ENCODE measurements at regions not wholly inside any gene's neighbourhood (a gene's known extent, or its start where the extent isn't known, plus 50 kb on each side); places are given as distances from the start of the nearest gene placed in this dataset.
"Not testable (repeated sequence)": the region's sequence is repeated elsewhere in the genome, so short reads cannot be mapped to it uniquely, and the experiment has no call there.

DNA sequence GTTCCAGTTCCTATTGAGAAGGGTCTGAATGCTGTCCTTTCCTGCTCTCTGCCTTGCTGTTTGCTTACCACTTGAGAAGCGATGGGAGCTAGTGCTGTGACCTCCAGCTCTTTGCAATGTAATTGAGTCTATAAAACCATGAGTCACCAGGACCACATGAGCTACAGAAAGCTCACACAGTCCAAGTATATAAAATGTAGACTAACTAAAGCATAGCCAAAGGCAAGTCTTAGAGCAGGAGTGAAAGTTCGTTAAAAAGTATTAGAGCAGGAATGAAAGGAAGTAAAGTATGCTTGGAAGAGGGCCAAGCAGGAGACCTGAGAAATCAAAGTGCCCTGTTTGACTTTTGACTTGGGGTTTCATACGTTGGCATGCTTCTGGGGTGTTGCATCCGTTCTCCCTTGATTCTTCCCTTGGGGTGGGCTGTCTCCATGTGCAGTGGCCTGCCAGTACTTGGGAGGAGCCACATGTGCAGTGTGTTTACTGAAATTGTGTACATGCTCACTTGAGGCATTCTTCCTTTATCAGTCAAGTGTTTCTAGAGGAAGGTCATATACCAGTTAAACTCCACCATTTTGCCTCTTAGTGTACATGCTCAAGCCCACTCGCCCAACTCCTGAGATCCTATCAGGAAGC is 71.3 kb upstream of the KIT start:
- H3K27me3 ChIP-seq (replicated peaks in 2 of 5; ENCODE audit: control insufficient read depth in 4 of 5, insufficient read depth in 5 of 5, low read length in 4 of 5), result no peaks in the 10 kb centered on the region
- no peak for DNase-seq
- POLR2A ChIA-PET, result no interaction called here
- peaks cover 0 to 2% (median 0%) of the 10 kb centered on the region in 5 experiments for H3K9me3 ChIP-seq (ENCODE audit: control extremely low read depth in 1 of 5, control insufficient read depth in 4 of 5, insufficient read depth in 2 of 5, low read depth in 1 of 5, low read length in 4 of 5)
- no peaks in the 10 kb centered on the region for H3K36me3 ChIP-seq (ENCODE audit: control insufficient read depth in 4 of 4, insufficient read depth in 4 of 4, low read length in 3 of 4)
- 100% methylated on average over 5 of the region's 5 CpGs for WGBS (ENCODE audit: insufficient coverage)
- no peaks in the 10 kb centered on the region for H3K4me1 ChIP-seq (ENCODE audit: control extremely low read depth in 1 of 4, control insufficient read depth in 4 of 4, insufficient read depth in 4 of 4, low read length in 3 of 4)
- no peak overlapping the region for H3K27ac ChIP-seq (ENCODE audit: insufficient read depth in 1 of 2, low read depth in 1 of 2, low read length in 2 of 2, poor library complexity in 1 of 2, severe bottlenecking in 2 of 2)
- CTCF ChIA-PET, result no interaction called here
- H3K4me3 ChIP-seq (ENCODE audit: control insufficient read depth in 1 of 7, extremely low read depth in 1 of 7, insufficient read depth in 4 of 7, low read depth in 2 of 7, low read length in 6 of 7), result no peak overlapping the region

DNA sequence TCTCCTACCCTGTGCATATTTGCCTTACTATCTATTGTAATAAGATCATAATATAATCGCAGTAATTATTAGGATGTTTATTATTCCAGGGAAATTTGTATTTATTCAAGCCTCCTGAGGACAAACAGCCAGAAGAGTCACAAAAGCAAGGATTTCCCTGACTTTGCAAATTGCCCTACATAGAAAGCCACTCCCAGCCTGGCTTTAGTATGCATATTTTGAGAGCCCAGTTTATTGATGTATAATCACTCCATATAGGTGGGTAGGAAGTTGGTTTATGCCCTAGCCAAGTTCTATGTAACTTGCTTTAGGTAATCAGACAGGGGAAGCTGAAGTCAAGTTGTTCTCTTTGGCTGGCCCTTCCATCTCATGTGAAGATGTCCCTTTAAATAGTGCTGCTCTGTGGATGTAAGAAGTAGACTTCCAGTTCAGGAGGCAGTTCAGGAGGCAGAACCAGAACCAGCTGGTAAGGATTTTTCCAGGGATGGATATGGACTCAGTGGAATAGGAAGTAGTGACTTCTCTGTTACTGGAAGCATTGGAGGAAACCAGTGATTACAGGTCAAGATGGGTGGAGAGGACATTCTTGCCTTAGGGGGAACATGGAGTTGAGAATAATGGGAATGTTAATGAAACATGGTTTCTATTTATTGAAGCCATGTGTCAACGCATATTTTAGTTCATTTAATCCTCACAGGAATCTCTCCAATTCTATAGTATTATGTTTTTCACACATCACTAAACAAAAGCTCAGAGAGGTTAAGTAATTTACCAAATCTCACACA is 70.5 kb upstream of the KIT start:
- Histone ChIP-seq H3K9me3 (ENCODE audit: control extremely low read depth in 1 of 5, control insufficient read depth in 4 of 5, insufficient read depth in 2 of 5, low read depth in 1 of 5, low read length in 4 of 5) (peaks cover 0 to 2% (median 0%) of the 10 kb centered on the region in 5 experiments), H3K27ac (ENCODE audit: insufficient read depth in 1 of 2, low read depth in 1 of 2, low read length in 2 of 2, poor library complexity in 1 of 2, severe bottlenecking in 2 of 2) (no peak overlapping the region), H3K27me3 (replicated peaks in 2 of 5; ENCODE audit: control insufficient read depth in 4 of 5, insufficient read depth in 5 of 5, low read length in 4 of 5) (no peaks in the 10 kb centered on the region), H3K36me3 (ENCODE audit: control insufficient read depth in 4 of 4, insufficient read depth in 4 of 4, low read length in 3 of 4) (no peaks in the 10 kb centered on the region), H3K4me3 (ENCODE audit: control insufficient read depth in 1 of 7, extremely low read depth in 1 of 7, insufficient read depth in 4 of 7, low read depth in 2 of 7, low read length in 6 of 7) (no peak overlapping the region), H3K4me1 (ENCODE audit: control extremely low read depth in 1 of 4, control insufficient read depth in 4 of 4, insufficient read depth in 4 of 4, low read length in 3 of 4) (no peaks in the 10 kb centered on the region)
- no peak for DNase-seq
- ChIA-PET CTCF (interaction anchor here (1.6 kb wide), 1 partner anchor 16 kb away, joined by 4 read pairs; no protein-coding TSS in a partner anchor), POLR2A (no interaction called here)
- no CpG with 5 or more reads among the region's 2 CpGs for WGBS (ENCODE audit: insufficient coverage)

DNA sequence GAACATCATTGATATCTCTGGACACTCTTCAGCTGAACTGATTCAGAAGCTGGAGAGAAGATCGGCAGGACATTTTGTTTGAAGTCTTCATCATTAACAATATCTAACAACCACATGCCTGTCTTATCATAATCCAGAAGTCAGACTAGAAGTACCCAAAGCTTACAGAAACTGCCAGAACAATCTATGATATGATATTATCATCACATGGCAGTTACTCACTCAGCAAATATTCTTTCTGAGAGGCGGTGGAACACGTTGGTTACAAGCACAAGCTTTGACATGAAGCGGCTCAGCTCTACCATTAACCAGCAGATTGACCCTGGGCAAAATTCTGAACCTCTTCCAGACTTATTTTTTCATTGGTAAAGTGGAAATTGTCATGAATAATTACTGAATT is 69.4 kb upstream of the KIT start:
- H3K4me1 ChIP-seq (ENCODE audit: control extremely low read depth in 1 of 4, control insufficient read depth in 4 of 4, insufficient read depth in 4 of 4, low read length in 3 of 4), result no peaks in the 10 kb centered on the region
- ChIA-PET CTCF (interaction anchor here (1.6 kb wide), 1 partner anchor 15 kb away, joined by 4 read pairs; no protein-coding TSS in a partner anchor), POLR2A (no interaction called here)
- no peak overlapping the region for H3K27ac ChIP-seq (ENCODE audit: insufficient read depth in 1 of 2, low read depth in 1 of 2, low read length in 2 of 2, poor library complexity in 1 of 2, severe bottlenecking in 2 of 2)
- DNase-seq, result peak in 1 of 3 donors; percentile 34
- 76% methylated on average over 3 of the region's 4 CpGs for WGBS (ENCODE audit: insufficient coverage)
- peaks cover 0 to 2% (median 0%) of the 10 kb centered on the region in 5 experiments for H3K9me3 ChIP-seq (ENCODE audit: control extremely low read depth in 1 of 5, control insufficient read depth in 4 of 5, insufficient read depth in 2 of 5, low read depth in 1 of 5, low read length in 4 of 5)
- no peaks in the 10 kb centered on the region for H3K36me3 ChIP-seq (ENCODE audit: control insufficient read depth in 4 of 4, insufficient read depth in 4 of 4, low read length in 3 of 4)
- H3K27me3 ChIP-seq (replicated peaks in 2 of 5; ENCODE audit: control insufficient read depth in 4 of 5, insufficient read depth in 5 of 5, low read length in 4 of 5), result no peaks in the 10 kb centered on the region
- H3K4me3 ChIP-seq (ENCODE audit: control insufficient read depth in 1 of 7, extremely low read depth in 1 of 7, insufficient read depth in 4 of 7, low read depth in 2 of 7, low read length in 6 of 7), result no peak overlapping the region

DNA sequence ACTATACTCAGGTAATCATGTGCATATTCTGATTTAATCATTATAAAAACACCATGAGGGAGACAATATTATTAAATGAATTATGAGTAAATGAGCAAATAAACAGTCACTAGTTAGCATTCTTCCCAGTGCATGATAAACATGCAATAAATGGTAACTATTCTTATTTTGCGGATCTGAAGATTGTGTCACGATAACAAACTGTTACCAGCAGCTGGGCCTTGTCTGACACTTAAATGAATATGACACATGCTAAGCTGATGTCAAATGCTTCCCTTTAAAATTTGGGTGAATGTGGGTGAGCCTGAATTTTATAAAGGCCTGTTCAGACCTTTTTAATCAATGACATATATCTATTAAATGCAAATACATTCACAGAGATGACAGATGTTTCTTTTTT is 68.2 kb upstream of the KIT start:
- H3K27ac ChIP-seq (ENCODE audit: insufficient read depth in 1 of 2, low read depth in 1 of 2, low read length in 2 of 2, poor library complexity in 1 of 2, severe bottlenecking in 2 of 2), result no peak overlapping the region
- POLR2A ChIA-PET, result no interaction called here
- H3K36me3 ChIP-seq (ENCODE audit: control insufficient read depth in 4 of 4, insufficient read depth in 4 of 4, low read length in 3 of 4), result no peaks in the 10 kb centered on the region
- no peak for DNase-seq
- CTCF ChIA-PET, result no interaction called here
- H3K4me1 ChIP-seq (ENCODE audit: control extremely low read depth in 1 of 4, control insufficient read depth in 4 of 4, insufficient read depth in 4 of 4, low read length in 3 of 4), result no peaks in the 10 kb centered on the region
- peaks cover 0 to 2% (median 0%) of the 10 kb centered on the region in 5 experiments for H3K9me3 ChIP-seq (ENCODE audit: control extremely low read depth in 1 of 5, control insufficient read depth in 4 of 5, insufficient read depth in 2 of 5, low read depth in 1 of 5, low read length in 4 of 5)
- H3K4me3 ChIP-seq (ENCODE audit: control insufficient read depth in 1 of 7, extremely low read depth in 1 of 7, insufficient read depth in 4 of 7, low read depth in 2 of 7, low read length in 6 of 7), result no peak overlapping the region
- no peaks in the 10 kb centered on the region for H3K27me3 ChIP-seq (replicated peaks in 2 of 5; ENCODE audit: control insufficient read depth in 4 of 5, insufficient read depth in 5 of 5, low read length in 4 of 5)
- WGBS (ENCODE audit: insufficient coverage), result no CpG with 5 or more reads among the region's 2 CpGs

DNA sequence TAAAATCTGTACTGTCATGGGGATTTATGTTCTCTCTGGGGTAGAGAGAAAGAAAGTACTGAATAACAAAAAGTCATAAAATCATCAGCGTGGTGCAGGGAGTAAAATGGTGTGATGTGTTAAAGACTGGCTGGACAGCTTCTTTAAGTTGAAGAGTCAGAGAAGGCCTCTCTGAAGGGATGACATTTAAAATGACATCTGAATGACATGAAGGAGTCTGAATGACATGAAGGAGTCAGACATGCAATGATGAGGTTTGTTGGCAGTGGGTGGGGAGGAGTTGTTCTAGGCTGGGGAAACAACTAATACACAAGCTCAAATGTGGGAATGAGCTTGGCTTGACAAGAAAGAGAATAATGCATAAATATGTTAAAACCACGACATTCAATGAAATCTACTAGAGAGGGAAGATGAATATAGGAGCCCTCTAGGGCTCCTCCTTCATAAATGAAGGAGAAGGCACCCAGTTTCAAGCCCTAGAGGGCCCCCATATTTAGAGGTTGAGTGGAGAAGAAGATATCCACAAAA is 63.9 kb upstream of the KIT start:
- 100% methylated on average over 1 of the region's 2 CpGs for WGBS (ENCODE audit: insufficient coverage)
- no peaks in the 10 kb centered on the region for H3K36me3 ChIP-seq (ENCODE audit: control insufficient read depth in 4 of 4, insufficient read depth in 4 of 4, low read length in 3 of 4)
- no peak for DNase-seq
- H3K4me1 ChIP-seq (ENCODE audit: control extremely low read depth in 1 of 4, control insufficient read depth in 4 of 4, insufficient read depth in 4 of 4, low read length in 3 of 4), result no peaks in the 10 kb centered on the region
- H3K9me3 ChIP-seq (ENCODE audit: control extremely low read depth in 1 of 5, control insufficient read depth in 4 of 5, insufficient read depth in 2 of 5, low read depth in 1 of 5, low read length in 4 of 5), result no peaks in the 10 kb centered on the region
- ChIA-PET POLR2A (no interaction called here), CTCF (no interaction called here)
- no peak overlapping the region for H3K4me3 ChIP-seq (ENCODE audit: control insufficient read depth in 1 of 7, extremely low read depth in 1 of 7, insufficient read depth in 4 of 7, low read depth in 2 of 7, low read length in 6 of 7)
- no peaks in the 10 kb centered on the region for H3K27me3 ChIP-seq (replicated peaks in 2 of 5; ENCODE audit: control insufficient read depth in 4 of 5, insufficient read depth in 5 of 5, low read length in 4 of 5)
- H3K27ac ChIP-seq (ENCODE audit: insufficient read depth in 1 of 2, low read depth in 1 of 2, low read length in 2 of 2, poor library complexity in 1 of 2, severe bottlenecking in 2 of 2), result no peak overlapping the region

DNA sequence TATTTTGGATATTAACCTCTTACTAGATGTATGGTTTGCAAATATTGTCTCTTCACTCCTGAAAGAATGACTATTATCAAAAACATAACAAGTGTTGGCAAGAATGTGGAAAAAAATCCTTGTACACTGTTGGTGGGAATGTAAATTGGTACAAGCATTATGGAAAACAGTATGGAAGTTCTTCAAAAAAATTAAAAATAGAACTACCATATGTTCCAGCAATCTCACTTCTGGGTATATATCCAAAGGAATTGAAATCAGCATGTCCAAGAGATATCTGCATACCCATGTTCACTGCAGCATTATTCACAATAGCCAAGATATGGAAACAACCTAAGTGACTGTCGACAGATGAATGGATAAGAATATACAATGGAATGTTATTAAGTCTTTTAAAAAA is 61.6 kb upstream of the KIT start:
- Histone ChIP-seq H3K9me3 (ENCODE audit: control extremely low read depth in 1 of 5, control insufficient read depth in 4 of 5, insufficient read depth in 2 of 5, low read depth in 1 of 5, low read length in 4 of 5) (no peaks in the 10 kb centered on the region), H3K4me3 (ENCODE audit: control insufficient read depth in 1 of 7, extremely low read depth in 1 of 7, insufficient read depth in 4 of 7, low read depth in 2 of 7, low read length in 6 of 7) (no peak overlapping the region), H3K27ac (ENCODE audit: insufficient read depth in 1 of 2, low read depth in 1 of 2, low read length in 2 of 2, poor library complexity in 1 of 2, severe bottlenecking in 2 of 2) (no peak overlapping the region), H3K4me1 (ENCODE audit: control extremely low read depth in 1 of 4, control insufficient read depth in 4 of 4, insufficient read depth in 4 of 4, low read length in 3 of 4) (no peaks in the 10 kb centered on the region), H3K27me3 (replicated peaks in 2 of 5; ENCODE audit: control insufficient read depth in 4 of 5, insufficient read depth in 5 of 5, low read length in 4 of 5) (no peaks in the 10 kb centered on the region), H3K36me3 (ENCODE audit: control insufficient read depth in 4 of 4, insufficient read depth in 4 of 4, low read length in 3 of 4) (no peaks in the 10 kb centered on the region)
- ChIA-PET CTCF (no interaction called here), POLR2A (no interaction called here)
- no CpG with 5 or more reads among the region's 1 CpG for WGBS (ENCODE audit: insufficient coverage)
- no peak for DNase-seq

DNA sequence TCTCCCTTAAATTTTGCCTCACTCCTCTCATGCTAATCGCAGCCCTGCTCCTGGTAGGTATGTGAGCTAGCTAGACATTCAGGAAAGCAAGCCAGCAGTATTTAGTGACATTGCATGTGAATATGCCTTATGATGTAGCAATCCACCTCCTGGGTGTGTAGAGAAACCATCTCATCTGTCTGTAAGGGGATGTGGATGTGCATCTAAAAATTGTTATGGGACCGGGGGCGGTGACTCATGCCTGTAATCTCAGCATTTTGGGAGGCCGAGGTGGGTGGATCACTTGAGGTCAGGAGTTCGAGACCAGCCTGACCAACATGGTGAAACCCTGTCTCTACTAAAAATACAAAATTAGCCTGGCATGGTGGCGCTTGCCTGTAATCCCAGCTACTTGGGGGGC is 60.1 kb upstream of the KIT start:
- CTCF ChIA-PET, result interaction anchor here (1.1 kb wide), 1 partner anchor 18 kb away, joined by 3 read pairs; no protein-coding TSS in a partner anchor
- H3K27ac ChIP-seq (ENCODE audit: insufficient read depth in 1 of 2, low read depth in 1 of 2, low read length in 2 of 2, poor library complexity in 1 of 2, severe bottlenecking in 2 of 2); H3K36me3 ChIP-seq (ENCODE audit: control insufficient read depth in 4 of 4, insufficient read depth in 4 of 4, low read length in 3 of 4); H3K4me3 ChIP-seq (ENCODE audit: control insufficient read depth in 1 of 7, extremely low read depth in 1 of 7, insufficient read depth in 4 of 7, low read depth in 2 of 7, low read length in 6 of 7); H3K4me1 ChIP-seq (ENCODE audit: control extremely low read depth in 1 of 4, control insufficient read depth in 4 of 4, insufficient read depth in 4 of 4, low read length in 3 of 4); H3K27me3 ChIP-seq (replicated peaks in 2 of 5; ENCODE audit: control insufficient read depth in 4 of 5, insufficient read depth in 5 of 5, low read length in 4 of 5); POLR2A ChIA-PET; DNase-seq; H3K9me3 ChIP-seq (ENCODE audit: control extremely low read depth in 1 of 5, control insufficient read depth in 4 of 5, insufficient read depth in 2 of 5, low read depth in 1 of 5, low read length in 4 of 5): not testable (repeated sequence)
- WGBS (ENCODE audit: insufficient coverage), result 96% methylated on average over 4 of the region's 6 CpGs
